GM18499 (cell line): ENCODE measurements at regions not wholly inside any gene's neighbourhood (a gene's known extent, or its start where the extent isn't known, plus 50 kb on each side); places are given as distances from the start of the nearest gene placed in this dataset.

Experiments
- ATAC-seq: cut with Tn5 transposase; IDR thresholded peaks from one replicate; pipeline ENCODE4 v1.9.1; 2021; ENCODE audit warnings: moderate number of reproducible peaks; ENCODE audit not compliant: insufficient read depth, unreplicated experiment

DNA sequence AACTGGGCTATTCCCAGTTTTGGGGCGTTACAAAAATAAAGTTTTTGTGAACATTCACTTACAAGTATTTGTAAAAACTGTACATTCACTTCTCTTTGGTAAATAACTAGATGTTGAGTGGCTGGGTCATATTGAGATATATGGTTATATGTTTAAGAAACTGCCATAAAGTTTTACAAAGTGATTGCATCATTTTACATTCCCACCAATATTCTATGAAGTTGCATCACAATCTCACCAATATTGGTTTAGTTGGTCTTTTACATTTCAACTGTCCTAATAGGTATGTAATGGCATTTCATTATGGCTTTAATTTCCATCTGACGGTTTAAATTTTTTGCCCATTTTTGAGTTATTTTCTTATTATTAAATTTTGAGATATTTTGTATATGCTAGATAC lies 251.7 kb upstream of the GNAI1 start:
- ATAC-seq = no peak

DNA sequence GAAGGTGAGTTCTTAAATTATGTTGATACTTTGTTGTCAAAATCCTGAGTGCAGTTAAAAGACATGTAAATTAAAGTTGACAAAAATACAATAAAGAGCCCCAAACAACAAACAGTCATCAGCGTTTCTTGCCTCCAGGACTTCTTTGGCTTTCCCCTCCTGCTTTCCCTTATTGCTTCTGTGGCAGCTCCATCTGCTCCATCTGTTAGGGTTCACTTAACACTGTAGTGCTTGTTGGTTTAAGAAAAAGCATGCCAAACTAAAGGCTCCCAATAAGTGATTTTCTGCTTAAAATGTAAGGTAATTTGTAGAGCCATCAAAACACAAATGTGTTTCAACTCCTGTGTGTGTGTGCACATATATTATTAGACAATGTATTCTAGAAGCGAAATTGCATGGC lies 254.3 kb upstream of the GNAI1 start:
- no peak for ATAC-seq

DNA sequence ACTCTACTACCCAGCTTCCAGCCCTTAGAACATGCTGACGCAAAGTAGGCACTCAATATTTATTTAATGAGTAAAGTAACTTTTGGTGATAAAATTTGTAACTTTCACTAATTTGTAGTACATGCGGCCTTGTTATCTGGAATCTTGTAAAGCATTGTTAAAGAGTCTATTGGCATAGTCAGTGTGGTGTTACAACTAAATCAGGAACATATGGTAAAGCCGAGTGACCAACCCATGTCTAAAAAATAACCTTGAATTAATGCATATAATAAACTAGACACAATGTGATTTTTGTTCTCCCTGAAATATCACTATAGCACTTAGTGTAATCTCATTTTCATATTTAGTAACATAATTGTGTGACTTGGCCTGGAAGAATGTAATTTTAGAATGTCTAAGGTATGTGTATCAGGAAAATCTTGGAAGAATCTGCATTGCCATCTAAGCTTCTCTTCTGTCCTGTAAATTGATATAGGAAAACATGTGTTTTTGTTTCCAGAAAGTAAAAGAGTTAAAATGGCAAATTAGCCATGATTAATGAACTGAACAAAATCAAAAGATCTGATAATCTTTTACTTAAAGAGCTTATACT lies 256.7 kb upstream of the GNAI1 start:
- no peak for ATAC-seq

DNA sequence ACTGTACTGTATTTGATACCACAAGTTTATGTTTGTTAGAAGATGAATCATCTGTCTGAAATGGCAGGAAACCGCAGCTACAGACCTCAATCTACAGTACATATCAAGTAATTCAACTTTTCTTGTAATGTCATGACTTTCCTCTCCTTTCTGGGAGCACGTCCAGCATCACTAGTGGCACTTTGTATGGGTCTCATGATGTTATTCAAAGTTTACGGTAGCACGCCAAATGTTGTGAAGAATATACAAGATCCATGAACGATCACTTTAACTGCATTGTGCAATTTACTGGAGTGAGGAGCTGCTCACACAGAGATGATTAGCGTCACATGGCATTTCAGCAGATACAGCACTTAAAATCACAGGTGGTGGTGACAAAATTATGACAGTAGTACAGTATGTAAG lies 257.8 kb upstream of the GNAI1 start:
- no peak for ATAC-seq

DNA sequence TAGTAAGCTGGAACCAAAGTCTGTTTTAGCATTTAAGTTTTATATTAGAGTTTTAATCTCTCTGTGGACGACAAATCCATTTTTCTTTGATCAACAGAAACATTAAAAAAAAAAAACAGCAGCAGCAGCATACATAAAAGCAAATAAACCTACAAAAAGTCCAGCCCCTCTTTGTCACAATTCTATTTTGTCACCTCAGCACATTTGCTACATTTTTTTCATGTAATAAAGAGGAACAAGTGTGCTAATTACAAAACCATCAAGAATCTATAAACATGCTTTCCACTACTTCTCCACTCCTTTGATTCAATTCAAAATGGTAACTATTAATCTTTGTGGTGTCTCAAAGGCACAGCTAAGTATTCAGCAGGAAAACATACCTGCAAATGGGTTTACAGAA lies 259.8 kb upstream of the GNAI1 start:
- ATAC-seq = no peak

DNA sequence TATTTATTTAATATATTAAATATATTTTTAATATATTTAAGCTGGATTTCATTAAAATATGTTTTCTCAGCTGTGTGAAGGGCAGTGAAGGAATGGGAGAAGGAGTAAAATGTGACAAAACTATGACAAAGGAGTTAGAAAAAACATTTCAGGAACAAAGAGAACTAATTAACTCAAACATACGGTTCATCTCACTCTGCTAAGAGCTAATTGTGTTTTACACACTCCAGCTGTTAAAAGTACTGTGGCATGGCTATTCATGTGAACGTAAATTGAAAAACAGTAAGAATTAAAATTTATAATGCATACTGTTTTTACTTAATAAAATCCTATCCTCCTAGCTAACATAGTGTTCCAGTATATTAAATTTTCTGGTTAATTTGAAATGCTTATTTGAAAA lies 262.5 kb upstream of the GNAI1 start:
- ATAC-seq = no peak

DNA sequence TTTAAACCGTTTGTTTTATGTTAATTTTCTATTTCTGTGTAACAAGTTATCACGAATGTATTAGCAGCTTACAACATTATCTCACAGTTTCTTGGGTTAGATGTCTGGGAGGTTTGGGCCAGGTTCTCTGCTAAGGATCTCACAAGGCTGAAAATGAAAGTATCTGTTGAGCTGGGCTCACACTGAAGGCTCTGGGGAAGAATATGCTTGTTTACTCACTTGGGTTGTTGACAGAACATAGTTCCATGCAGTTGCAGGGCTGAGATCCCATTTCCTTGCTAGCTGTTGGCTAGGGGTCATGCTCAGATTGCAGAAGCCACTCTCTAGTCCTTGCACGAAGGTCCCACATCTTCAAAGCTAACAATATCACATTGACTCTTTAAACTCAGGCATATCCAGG lies 266.6 kb upstream of the GNAI1 start:
- ATAC-seq = no peak

DNA sequence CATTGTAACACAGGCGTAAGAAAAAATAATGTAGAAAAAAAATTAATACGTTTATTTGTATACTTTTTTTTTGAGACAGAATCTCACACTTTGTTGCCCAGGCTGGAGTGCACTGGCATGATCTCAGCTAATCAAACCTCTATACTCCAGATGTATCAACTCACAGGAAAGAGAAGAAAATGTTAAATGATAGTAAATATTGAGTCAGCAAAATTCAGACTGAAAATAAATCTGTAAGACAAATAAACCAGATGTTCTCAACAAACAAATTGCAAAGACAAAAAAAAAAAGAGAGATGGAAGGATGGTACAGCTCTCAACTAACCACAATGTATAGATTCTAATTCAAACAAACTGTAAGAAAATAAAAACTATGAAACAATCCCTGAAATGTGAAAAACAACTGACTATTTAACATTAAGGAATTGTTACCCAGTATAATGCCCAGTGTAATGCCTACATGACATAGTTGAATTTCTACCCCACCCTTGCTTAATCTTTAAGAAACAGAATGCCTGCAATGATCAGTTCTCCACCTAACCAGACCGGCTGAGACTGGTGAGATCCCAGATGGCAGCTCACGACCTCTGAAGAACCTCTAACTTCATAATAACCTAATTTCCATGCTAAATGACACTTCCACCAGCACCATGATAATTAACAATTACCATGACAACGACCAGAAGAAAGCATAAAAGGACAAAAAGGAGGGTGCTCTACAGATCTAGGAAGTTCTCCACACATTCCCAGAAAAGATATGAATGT lies 272.0 kb upstream of the GNAI1 start:
- ATAC-seq = no peak

DNA sequence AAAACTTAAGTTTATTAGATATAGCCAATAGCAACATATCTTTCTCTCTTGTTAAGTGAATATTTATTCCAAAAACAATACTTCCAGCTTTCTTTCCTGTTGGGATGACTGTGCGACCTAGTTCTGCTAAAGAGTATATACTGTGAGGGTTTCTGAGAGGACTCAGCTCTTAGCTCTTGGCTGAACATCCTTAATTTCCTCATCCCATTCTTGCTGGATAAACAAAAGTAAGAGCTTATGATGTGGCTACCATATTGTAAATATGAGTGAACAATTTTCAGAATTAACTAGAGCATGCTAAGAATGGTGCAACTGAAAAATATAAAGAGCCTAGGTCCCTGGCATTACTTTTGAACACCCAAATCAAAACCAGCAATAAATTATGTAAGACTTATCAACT lies 279.5 kb upstream of the GNAI1 start:
- ATAC-seq = no peak

DNA sequence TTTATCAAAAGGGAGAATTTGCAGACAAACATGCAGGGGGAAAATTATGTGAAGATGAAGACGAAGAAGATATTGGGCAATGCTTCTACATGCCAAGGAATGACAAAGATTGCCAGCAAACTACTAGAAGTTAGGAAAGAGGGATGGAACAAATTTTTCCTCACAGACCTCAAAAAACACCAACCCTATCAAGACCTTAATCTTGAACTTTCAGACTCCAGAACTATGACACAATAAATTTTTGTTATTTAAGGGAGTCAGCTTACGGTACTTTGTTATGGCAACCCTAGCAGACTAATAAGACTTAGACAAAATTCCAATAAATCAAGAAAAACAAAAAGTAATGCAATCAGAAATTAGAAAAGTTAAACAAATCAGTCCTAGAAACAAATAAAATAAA lies 280.0 kb upstream of the GNAI1 start:
- no peak for ATAC-seq

DNA sequence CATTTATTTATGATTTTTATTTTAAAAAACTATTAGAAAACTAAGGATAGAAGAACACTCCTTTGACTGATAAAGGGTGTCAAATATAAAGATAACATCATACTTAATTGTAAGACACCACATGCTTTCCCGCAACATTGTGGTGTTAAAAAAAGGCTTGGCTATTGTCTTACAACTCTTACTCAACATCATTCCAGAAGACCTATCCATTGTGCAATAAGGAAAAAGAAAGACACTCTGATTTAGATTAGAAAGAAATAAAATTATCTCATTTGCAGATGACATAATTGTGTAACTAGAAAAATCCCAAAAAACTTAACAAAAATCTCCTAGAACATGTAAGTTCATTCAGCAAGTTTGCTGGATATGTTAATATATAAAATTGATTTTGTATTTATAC lies 296.7 kb upstream of the GNAI1 start:
- ATAC-seq = no peak

DNA sequence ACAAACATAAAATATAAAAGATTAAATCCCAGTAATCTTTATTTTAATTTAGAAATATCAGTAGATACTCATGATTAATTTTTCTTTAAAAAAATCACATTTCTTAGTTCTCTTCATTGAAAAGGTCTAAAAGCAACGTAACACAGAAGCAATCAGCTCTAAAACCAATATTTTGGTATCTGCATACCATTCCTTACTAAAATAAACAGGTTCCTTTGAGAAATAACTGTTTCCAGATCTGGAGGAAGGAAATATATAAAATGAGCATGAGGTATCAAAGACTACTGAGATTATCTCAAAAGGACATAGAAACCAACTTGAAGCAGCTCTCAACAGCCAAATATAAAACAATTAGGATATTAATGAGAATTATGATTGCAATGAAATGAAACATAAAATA lies 301.0 kb upstream of the GNAI1 start:
- ATAC-seq = no peak

DNA sequence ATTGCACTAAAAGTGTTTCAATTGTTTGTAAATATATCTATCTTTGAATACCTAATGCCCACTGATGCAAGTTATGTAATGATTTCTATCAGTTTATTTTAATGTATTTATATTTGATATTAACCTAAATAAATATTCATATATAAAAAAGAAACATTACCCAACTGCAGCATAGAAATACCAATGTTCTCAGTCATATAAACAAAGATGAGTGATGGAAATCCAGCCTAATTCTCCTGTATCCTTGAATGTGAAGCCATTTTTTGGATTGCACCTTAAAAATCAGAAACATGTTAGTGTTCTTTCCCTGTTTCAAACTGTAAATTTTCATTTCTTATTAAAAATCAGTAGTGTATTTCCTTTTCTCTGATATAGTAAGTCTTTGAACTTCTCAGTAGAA lies 305.8 kb upstream of the GNAI1 start:
- ATAC-seq = no peak

DNA sequence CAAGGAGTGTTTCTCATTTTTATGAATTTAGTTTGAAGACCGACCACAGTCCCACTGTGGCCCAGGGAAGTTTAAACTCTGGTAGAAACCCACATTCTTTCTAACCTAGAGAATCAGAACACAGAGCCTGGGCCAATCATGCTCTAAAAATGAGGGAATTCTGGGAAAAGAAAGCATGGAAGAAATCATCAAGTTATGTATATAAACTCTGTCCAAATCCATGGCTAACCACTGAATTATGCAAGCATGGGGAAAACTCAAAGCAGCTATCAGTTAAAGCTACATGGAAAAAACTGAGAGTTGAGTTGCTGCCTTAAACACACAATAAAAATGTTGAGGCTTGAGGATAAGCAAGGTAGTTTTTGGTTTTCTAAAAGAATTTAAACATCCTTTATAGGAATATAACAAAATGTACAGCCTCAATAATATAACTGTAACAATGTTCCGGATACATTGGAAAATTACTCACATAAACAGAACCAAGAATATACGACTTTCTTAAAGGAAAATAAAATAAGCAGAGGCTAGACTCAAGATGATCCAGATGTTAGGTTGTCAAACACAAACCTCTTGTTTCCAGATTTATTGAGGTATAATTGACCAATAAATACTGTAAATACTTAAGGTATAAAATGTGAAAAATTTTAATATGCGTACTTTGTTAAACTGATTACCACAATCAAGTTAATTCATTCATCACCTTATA lies 311.2 kb upstream of the GNAI1 start:
- ATAC-seq = no peak

DNA sequence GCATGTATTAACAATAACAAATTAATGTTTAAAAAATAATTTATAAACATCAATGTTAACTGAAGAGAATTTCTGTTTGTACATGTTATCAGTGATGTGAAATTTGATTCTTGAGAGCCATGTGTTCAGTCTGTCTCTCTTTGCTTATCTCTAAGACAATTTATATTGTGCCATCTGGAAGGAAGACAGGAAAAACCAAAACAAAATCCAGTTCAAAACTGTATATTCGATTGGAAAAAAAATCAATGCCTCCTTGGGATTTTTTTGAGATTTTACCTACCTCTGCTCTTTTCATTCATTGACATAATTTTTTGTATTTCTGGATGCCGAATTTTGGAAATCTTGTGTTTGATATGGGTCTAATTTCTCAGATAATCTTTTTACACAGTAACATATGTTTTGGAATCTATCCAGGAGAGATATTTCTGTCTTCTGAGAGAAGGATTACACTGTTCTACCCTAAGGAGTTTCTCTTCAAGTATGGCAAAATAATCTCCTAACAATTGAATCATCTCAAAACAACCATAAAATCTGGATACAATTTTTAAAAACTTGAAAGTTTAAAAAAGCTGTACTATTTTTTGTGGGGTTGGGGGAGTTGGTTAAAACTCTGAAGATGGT lies 311.9 kb upstream of the GNAI1 start:
- ATAC-seq = no peak

DNA sequence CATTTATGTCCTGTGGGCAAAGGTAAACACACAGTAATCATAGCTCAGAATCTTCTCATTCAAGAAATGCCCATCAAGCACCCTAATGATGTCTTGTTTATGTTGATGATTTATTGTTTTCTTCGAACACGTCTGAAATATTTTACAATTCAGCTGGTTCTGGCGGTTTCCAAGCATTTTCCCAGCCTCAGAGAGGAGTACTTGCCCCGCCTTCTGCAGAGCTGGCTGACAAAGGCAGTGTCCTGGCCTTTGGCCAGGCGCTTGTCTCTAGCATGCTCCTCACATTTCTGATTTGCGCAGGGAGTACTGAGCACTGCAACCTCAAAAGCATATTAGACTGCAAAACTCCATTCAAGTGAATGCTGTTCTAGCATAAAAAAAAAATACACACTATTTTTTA lies 314.2 kb upstream of the GNAI1 start:
- ATAC-seq = no peak

DNA sequence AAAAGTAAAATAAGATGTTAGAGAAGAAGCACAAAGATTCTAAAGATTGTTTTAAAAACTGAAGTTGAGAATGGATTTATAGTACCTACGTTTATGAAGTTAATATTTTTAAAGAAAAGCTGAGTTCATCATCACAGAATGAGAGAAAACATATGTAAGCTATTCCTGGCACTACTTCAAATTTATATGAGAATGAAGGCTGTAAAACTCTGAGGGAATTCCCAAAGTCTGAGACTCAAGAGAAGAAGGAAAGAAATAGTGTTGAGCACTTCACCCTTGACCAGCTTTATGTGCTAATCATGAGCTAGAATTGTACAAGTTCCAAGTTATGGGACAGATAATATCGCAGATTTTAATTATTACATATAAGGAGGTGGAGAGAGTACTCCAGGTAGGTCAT lies 323.7 kb upstream of the GNAI1 start:
- no peak for ATAC-seq

DNA sequence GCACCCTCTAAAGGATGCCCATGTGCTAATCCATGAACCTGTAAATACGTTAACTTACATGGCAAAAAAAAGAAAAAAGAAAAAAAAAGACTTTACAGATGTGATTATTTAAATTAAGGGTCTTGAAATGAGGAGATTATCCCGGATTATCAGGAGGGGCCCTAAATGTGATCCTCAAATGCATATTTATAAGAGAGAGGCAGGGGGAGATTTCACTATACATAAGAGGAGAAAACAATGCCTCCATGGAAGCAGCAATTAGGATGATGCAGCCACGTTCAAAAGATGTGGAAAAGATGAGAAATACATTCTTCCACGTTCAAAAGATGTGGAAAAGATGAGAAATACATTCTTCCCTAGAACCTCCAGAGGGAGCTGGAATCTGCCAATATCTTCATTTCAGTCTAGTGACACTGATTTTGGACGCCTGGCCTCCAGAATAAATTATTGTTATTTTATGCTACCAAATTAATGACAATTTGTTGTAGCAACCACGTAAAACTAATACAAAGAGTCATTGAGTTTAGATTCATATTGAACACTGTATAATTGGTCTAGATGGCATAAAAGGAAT lies 328.4 kb upstream of the GNAI1 start:
- no peak for ATAC-seq

DNA sequence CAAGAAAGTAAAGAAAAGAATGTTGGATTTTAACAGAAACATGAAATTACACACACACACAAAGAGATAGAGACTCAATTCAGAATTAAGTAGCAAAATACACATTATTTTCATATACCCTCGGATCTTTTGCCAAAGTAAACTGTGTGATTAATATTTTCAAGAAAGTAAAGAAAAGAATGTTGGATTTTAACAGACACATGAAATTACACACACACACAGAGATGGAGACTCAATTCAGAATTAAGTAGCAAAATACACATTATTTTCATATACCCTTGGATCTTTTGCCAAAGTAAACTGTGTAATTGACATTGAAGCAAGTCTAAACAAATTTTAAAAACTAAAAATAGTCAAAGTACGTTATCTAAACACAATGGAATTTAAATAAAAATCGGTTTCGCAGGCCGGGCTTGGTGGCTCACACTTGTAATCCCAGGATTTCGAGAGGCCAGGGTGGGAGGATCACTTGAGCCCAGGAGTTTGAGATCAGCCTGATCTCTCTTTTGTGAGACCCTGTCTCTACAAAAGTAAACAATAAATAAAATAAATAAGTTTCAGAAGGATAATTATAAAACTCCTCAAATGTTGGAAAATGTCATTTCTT lies 337.3 kb upstream of the MAGI2 start:
- ATAC-seq = no peak

DNA sequence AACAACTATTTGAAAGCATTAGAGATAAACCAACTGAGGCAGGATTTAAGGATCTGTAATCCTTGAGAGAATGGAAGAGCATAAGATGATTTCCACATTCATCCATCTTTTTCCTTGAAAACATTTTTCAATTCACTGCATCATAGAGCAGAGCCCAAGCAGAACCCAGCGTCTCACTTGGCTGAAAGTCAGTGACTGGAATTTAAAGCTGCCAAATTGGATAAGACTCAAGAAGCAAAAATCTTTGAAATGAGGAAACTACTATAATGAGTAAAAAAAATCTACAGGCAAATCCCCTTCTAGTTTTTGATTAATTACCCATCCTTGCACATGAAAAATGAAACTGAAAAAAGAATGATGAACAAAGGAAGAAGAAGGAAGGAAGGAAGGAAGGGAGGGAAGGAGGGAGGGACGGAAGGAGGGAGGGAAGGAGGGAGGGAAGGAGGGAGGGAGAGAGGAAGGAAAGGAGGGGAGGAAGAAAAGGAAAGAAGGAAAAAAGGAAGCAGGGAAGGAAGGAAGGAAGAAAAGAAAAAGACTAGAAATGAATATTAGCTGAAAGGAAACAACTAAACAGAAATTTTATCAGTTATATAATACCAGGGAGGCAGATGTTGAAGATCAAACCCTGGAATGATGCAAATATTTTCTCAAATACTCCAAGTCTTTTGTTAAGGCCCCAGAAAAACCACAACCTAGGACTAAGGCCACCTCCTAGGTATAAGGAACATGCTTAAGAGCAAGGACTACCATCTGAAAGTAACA lies 336.3 kb upstream of the MAGI2 start:
- no peak for ATAC-seq
